GDM1 (cell line): ENCODE measurements at regions not wholly inside any gene's neighbourhood (a gene's known extent, or its start where the extent isn't known, plus 50 kb on each side); places are given as distances from the start of the nearest gene placed in this dataset.

Source experiments
- DNase-seq: peaks from one replicate; lab custom pipeline; 2025; lab: John Stamatoyannopoulos, UW

DNA sequence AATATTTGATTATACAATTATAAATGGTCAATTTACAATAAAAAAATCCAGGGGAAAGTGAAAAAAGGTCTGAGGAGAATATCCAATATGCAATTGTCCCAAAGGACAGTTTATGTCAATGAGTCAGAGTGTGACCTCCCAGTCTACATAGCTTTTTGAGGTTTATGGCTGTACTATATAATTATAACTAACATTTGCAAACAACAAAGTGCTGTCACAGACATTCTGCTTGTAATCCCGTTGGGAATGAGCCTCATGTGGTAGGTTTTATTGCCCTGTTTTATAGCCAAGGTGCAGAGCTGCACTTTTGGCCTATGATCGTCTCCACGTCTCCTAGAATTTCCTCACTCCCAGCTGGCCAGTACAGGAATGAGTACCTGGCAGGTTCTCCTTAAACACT is 103.8 kb downstream of the ADSS2 start:
- DNase-seq: no peak

- DNase-seq: no peak
Measured at GRCh38 chr1:244349103-244349531, 102.6 kb downstream of the ADSS2 start.

DNA sequence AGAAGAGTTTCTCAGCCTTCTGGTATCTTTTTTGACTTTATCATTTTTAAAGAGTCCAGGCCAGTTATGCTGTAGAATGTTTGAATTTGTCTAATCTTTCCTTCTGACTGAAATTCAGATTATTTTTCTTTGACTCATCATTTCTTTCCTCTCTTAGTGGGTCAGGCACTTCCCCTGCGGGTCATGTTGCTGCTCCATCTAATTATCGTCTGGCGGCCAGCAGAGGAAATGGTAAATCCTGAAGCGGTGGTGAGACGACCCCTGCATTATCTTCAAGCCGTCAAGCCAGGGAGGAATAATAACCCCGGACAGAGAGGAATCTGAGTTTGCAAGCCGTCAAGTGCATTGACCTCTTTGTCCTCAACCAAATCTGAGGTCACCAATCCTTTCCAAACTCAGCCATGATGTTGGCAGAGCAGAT is 102.1 kb downstream of the ADSS2 start:
- DNase-seq: no peak

GRCh38 chr1:244350027-244350426 is 101.7 kb downstream of the ADSS2 start:
- DNase-seq: no peak

DNA sequence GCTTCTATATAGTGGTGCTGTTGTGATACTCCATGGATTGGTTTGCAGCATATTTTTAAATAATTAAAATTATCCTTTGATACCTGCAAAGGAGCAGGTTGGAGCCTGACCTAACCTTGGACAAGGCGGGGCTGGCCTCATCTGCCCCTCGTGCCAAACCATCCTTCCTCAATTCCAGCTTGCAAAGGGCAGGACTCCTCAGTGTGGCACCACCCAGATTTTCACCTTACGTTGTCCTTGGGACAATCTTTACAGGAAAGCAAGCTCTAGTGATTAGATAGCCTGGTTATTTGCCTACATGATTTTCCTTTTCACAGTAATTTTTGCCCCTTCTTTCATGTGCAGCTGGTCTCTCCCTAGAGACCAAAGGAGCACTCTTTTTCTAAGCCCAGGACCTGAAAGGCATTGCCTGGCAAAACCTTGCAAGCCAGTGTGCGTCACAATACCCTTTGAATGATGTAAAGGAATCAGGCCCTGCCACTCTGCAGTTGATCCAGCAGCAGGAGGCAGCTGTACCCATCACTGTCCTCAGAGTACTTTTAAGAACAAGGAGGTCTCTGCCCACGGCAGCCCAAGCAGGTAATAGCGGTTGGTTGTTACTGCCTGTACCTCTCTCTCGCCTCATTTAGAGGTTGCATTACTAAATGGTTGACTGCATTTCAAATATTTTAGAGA is 99.4 kb downstream of the ADSS2 start:
- no peak for DNase-seq

DNA sequence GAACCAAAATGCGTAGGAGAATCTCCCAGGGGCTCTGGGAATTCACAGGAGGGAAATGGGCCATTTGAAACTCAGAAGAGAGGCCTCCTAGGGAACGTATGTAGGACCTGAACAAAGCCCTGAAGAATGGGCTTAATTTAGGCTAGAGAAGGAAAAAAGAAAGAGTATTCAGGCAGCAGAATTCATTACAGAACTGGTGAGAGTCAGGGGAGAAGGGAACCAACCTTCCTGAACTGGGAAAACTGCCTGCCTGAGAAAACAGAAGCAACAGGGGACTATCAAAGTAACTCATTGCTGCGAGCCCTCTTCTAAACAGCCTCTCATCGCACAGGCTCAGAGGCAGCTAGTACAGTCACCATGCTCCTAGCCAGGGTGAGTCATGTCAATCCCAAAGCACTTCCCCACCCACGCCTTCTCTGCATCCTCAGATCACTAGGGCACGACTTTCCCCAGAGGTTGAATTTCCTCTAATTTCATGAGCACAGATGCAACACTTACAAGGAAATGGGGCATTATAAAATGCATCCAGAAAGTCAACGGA is 98.1 kb downstream of the ADSS2 start:
- no peak for DNase-seq

DNA sequence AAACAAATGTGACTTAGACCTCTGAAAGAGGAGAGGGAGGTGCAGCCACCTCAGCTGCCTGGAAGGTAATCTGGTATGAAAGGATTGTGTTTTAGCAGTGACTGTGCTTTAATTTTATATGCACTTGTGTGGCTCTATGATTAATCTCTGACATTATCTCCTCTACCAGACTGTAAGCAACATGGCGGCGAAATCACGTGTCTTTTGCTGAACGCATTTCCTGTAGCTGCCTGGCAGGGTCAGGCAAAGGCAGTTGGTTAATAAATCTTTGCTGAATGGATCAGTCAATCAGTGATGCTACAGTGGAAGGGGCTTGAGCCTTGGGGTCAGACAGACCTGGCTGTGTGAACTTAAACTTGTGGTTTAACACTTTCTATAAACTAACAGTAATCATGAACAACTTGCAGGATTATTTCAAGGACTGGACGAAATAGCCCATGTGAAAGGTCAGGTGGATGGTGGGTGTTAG is 96.9 kb downstream of the ADSS2 start:
- DNase-seq: no peak

GRCh38 chr1:244356376-244356775 is 95.3 kb downstream of the ADSS2 start:
- no peak for DNase-seq
